ENCODE measurements at regions not wholly inside any gene's neighbourhood (a gene's known extent, or its start where the extent isn't known, plus 50 kb on each side); places are given as distances from the start of the nearest gene placed in this dataset.

- no peak for DNase-seq (ENCODE audit: low read depth)
- TF ChIP-seq, protein P1, sequence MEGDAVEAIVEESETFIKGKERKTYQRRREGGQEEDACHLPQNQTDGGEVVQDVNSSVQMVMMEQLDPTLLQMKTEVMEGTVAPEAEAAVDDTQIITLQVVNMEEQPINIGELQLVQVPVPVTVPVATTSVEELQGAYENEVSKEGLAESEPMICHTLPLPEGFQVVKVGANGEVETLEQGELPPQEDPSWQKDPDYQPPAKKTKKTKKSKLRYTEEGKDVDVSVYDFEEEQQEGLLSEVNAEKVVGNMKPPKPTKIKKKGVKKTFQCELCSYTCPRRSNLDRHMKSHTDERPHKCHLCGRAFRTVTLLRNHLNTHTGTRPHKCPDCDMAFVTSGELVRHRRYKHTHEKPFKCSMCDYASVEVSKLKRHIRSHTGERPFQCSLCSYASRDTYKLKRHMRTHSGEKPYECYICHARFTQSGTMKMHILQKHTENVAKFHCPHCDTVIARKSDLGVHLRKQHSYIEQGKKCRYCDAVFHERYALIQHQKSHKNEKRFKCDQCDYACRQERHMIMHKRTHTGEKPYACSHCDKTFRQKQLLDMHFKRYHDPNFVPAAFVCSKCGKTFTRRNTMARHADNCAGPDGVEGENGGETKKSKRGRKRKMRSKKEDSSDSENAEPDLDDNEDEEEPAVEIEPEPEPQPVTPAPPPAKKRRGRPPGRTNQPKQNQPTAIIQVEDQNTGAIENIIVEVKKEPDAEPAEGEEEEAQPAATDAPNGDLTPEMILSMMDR (conservative IDR thresholded peaks at IDR 0.05; ENCODE audit: low read depth, low read length) = no peak
- no peak overlapping the region for H3K4me3 ChIP-seq (ENCODE audit: low read depth, low read length)
Observed at GRCh38 chr2:7765236-7765635, 848.0 kb downstream of the RNF144A start.

DNA sequence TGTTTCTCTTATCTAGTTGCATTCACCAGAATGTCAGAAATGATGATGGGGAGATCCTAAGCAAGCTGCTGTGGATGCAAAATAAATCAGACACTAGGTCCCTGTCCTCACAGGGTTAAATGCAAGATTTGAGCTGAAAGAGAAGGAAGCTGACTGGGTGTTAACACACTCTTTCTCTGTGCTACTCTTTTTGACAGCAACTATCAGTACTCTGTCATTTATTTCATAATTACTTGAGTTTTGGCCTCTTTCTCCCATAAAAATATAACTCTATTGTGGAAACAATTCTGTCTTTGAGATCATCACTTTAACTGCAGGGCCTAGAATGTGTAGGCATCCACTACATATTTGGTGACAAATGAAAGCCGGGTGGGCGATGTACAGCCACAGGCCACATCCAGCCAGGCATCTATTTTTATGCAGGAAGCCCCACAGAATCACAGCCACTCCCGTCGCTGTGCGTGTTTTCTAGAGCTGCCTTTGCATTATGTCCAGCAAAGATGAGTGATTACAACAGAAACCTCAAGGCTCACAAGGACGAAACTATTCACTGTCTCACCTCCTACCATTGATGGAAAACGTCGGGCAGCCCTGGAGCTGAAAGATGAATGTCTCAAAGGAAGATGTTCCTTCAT, 849.0 kb downstream of the RNF144A start:
- H3K4me3 ChIP-seq (ENCODE audit: low read depth, low read length) = no peak overlapping the region
- TF ChIP-seq, protein P1 (conservative IDR thresholded peaks at IDR 0.05; ENCODE audit: low read depth, low read length) = no peak
- DNase-seq (ENCODE audit: low read depth) = no peak

DNA sequence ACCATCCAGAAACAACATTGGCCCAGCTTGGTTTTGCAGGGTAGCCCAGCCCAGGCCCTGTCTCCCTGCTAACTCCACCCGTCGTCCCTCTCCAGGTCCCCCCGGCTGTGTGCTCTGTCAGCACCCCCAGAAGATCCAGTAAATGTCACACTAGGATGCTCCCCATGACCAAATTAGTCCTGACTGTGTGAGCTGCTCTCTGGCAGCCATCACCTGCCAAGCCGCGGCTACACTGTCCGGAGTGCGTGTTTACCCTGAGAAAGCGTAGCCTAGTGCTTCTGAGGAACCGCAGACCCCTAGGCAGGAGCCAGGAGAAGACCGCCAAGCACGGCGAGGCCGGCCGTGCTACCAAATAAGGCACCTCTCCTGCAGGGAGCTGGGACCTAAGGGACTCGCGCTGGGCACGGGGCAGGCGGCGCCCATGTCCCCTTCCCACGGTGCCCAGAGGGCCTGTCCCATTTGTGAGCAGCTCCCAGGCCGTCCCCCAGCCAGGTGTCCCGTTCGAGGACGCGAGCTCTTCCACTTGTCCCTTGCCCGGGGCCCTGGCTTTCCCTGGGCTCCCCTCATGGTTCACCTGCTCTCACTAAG, 849.9 kb downstream of the RNF144A start:
- H3K4me3 ChIP-seq (ENCODE audit: low read depth, low read length) = no peak overlapping the region
- TF ChIP-seq, protein P1 (conservative IDR thresholded peaks at IDR 0.05; ENCODE audit: low read depth, low read length) = no peak

DNA sequence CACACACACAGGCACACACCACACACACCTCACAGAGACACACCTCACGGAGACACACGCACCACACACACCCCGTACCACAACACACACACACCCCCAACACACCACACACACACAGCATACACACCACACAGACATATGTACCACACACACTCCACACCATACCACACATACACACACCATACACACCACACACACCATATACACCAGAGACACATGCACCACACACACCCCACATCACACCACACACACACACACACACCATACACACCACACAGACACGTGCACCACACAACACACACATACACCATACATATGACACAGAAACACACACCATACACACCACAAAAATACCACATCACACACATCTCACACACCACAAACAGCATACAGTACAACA, 850.7 kb downstream of the RNF144A start:
- DNase-seq (ENCODE audit: low read depth) = no peak
- no peak overlapping the region for H3K4me3 ChIP-seq (ENCODE audit: low read depth, low read length)
- TF ChIP-seq, protein P1 (conservative IDR thresholded peaks at IDR 0.05; ENCODE audit: low read depth, low read length) = no peak

More for the DNA sequence above, 849.9 kb downstream of the RNF144A start:
- no peak for DNase-seq (ENCODE audit: low read depth)

- TF ChIP-seq, protein P1 (conservative IDR thresholded peaks at IDR 0.05; ENCODE audit: low read depth, low read length) = no peak
- no peak for DNase-seq (ENCODE audit: low read depth)
- no peak overlapping the region for H3K4me3 ChIP-seq (ENCODE audit: low read depth, low read length)
Observed at GRCh38 chr2:7771781-7772180, 854.6 kb downstream of the RNF144A start.

DNA sequence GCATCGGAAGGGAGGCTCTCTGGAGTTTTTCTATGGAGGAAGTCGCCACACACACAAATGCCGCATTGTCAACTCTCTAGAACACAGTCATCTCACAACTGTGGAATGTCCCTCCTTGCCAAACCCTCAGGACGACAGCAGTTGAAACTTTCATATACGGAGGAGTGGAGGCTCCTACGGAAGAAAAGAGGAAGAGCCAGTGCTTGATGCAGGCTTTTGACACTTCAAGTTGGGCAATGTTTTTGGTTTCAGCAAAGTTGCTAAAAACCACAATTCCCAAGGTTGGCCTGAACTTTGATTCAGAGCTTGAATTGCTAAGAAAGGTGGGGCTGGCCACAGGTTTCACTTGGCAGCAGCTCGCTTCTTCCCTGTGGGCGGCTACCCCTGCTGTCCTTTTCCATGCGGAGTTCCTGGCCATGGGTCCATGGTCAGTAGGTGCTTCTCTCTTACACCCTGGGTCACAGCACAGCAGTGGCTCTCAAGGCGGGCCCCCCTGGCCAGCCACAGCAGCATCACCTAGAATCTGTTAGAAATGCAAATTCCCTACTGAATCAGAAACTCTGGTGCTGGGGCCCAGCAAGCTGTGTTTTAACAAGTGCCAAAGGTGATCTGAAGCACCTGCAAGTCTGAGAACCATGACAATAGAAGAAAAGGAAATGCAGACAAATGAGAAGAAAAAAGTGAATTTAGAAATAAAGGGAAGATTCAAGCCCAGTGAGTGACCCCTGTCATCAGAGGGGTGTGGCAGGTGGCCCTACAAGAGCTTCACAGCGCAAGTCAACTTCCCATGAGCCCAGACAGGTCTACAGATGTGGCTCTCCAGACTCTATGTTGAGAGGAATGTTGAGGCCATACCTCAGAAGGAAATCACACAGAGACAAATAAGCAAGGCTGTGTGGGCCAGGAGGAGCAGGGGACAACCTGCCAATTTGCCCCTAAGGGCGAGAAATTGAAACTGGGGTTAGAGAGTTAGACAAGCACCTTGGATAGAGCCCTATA, 856.4 kb downstream of the RNF144A start:
- no peak overlapping the region for H3K4me3 ChIP-seq (ENCODE audit: low read depth, low read length)
- DNase-seq (ENCODE audit: low read depth) = peak; percentile 37
- TF ChIP-seq, protein P1 (conservative IDR thresholded peaks at IDR 0.05; ENCODE audit: low read depth, low read length) = no peak

Measured in epithelial cell of proximal tubule (primary cell).